ENCODE measurements at regions not wholly inside any gene's neighbourhood (a gene's known extent, or its start where the extent isn't known, plus 50 kb on each side); places are given as distances from the start of the nearest gene placed in this dataset.
A peak's percentile ranks its signal among the peaks of the same experiment; 100 is the strongest.
"Not testable (repeated sequence)": the region's sequence is repeated elsewhere in the genome, so short reads cannot be mapped to it uniquely, and the experiment has no call there.

DNA sequence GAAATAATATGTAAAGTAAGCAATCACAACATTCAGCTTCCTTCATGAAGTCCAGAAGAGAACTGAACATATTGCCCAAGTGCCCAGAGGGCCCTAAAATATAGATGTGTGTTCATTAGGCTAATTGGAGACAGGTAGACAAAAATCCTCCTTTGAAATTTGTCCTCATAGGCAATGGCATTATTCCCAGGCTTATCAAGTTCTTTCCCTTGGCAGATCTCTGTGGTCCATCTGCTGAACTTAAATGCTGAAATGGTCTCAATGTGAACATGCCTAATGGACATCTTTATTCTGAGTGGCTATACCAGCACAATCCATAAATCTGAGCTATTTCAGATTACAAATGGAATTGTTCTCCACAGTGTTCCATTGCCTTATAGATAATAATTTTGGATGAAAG is 79.0 kb upstream of the BMP5 start:
- no peak for DNase-seq

DNA sequence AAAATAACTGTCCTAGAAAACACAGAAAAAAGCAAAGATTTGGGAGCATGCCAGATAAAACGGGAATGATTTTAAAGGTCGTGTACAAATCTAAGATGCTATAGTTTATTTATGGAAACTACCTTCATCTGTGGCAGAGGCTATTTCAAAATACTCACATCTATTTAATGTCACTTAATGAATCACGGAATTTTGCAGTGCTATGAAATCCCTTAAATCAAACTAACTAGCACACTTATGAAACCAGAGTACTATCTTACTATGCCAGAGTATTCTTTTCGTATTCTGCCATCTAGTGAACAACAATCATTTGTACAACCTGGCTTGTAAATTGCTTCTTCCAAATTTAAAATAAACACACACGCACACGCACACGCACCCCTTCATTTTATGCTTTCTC is 77.9 kb upstream of the BMP5 start:
- peak; percentile 36 for DNase-seq

DNA sequence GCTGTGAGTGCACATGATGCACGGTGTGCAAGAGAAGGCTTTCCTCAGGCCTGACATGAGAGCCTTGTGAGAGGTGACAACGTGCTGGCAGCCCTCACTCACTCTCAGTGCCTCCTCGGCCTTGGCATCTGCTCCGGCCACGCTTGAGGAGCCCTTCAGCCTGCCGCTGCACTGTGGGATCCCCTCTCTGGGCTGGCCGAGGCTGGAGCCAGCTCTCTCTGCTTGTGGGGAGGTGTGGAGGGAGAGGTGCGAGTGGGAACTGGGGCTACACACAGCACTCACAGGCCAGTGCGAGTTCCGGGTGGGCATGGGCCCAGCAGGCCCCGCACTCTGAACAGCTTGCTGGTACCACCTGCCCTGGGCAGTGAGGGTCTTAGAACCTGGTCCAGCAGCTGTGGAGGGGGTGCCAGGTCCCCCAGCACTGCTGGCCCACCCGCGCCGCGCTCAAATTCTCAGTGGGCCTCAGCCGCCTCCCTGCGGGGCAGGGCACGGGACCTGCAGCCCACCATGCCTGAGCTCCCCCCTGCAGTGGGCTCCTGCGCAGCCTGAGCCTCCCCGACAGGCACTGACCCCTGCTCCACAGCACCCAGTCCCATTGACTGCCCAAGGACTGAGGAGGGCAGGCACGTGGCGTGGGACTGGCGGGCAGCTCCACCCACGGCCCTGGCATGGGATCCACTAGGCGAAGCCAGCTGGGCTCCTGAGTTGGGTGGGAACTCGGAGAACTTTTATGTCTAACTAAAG is 74.9 kb upstream of the BMP5 start:
- DNase-seq, result no peak

DNA sequence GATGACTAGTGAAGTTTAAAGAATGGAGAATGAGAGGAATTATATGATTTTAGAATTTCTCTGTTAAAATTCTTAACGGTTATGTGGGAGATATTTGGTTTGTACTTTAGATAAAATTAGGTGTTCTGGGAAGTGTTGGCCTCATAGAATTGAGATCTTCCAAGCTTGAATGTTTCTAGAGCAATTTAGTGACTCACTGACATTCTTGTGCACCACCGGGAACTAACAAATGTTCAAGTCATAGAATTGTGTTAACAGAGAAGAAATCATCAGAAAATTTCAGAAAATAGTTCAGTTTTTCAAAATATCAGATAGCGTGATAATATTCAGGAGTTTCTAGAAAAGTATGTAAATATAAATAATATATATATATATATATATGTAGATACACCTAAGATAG is 67.9 kb upstream of the BMP5 start:
- peak; percentile 66 for DNase-seq

DNA sequence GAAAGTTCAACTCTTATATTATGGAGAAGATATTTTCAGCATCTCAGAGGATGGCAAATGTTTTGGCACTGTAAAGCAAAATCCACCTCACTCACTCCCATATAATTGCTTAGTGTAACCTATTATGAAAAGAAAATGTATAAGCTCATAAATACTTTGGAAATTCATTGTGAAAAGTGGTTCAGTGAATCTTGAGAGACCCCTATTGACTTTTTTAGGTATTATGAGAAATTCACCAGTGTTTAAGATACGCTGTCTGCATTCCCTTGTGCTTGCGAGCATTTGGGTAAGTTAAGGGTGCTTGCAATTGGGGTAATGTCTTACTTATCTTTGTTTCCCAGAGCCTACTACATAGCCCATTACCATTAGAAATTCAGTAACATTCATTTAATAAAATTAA is 66.3 kb upstream of the BMP5 start:
- DNase-seq, result peak; percentile 2

DNA sequence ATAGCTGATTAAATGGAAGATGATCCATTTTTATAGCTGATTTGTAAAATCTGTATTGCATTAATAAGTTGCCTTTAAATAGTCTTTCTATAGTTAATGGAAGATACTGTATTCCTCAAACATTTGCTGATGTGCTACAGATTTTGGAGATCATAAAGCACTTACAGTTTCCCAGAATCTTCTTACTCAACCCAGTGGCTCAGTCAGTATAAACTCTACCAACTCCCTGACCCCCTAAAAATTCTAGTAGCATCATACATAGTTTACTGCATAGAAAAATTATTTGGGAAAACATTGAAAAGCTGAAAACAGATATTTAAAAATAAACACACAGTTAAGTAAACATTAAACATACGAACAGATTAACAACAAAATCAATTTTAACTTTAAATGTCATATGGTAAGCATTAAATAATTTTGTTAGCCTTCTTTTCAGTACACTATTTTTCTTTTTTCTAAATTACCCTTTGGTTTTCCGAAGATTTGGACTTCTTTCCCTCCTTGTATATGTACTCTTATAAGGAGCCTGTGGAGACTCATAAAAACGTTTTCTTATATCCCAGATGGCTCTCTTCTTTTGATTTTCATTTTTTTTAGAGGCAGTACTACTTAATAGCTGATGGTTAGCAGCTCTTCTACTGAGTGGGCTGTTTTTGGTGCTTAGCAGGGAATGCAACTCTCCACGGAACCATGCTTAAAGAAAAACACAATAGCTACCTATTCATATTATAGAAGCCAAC is 62.7 kb upstream of the BMP5 start:
- DNase-seq, result no peak

DNA sequence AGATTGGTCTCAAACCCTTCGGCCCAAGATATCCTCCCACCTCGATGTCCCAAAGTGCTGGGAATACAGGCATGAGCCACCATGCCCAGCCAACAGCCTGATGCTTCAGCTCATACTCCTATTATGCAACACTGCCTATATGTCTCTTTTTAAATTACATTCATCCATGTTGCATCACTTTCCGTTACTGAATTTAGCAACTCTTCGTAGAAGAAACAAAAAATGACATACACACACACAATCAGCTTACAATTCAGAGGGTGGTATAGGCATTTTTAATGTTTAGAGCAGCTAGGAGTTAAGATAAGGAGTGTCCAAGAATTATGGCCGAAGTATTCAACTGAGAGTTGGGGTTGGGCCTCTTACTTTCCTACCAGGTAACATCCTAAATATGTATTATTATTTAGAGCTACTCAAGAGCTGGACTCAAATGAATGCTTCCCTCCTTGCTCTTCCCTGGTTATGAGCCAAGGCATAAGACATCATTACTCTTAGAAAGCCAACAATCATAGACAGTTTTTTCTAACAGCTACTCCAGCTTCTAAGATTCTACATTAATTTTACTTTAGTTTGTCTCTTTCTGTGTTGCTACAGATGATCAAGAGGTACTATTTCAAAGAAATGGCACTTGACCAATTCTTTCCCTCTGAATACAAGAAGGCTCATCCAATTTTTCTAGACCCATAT is 62.0 kb upstream of the BMP5 start:
- no peak for DNase-seq

DNA sequence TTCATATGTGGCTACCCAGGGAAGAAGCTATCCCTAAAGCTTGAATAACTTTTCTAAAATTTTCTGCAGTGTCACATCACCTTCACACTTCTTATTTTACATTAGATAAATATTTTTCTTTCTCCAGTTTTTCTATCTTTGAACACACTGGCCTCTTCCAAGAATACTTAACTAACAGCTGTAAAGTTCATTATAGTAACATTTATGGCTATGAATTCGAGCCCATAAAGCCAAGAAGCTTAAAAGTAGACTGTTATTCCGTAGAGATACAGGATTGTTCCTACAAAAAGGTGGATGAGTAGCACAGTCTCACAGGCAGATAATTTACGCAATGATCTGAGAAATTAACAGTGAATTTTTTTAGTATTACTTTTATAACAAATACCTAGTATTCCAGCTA is 55.7 kb upstream of the BMP5 start:
- DNase-seq, result no peak

DNA sequence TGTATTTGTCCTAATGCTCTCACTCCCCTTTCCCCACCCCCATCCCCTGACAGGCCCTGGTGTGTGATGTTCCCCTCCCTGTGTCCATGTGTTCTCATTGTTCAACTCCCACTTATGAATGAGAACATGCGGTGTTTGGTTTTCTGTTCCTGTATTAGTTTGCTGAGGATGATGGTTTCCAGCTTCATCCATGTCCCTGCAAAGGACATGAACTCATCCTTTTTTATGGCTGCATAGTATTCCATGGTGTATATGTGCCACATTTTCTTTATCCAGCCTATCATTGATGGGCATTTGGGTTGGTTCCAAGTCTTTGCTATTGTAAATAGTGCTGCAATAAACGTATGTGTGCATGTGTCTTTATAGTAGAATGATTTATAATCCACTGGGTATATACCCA is 52.3 kb upstream of the BMP5 start:
- not testable (repeated sequence) for DNase-seq

DNA sequence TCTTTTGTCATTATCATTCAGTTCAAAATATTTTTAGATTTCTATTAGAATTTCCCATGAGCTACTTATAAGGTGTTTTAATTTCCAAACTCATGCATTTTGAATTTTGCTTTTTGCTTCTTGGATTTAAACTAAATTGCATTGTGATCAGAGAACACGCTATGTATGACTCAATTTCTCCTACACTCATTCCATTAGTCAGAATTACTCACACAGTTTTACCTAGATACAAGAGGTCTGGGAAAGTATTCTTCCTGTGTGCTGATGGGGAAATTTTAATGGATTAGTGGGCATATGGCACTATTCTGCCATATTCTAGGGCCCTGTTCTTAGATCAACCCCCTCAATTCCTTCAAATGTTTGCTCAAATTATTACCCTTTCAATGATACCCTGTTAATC is 49.9 kb upstream of the BMP5 start:
- DNase-seq, result peak; percentile 91

Measured in kidney glomerular epithelial cell (primary cell).